Adipocyte (in vitro differentiated cells): ENCODE measurements at regions not wholly inside any gene's neighbourhood (a gene's known extent, or its start where the extent isn't known, plus 50 kb on each side); places are given as distances from the start of the nearest gene placed in this dataset.

Experiments used
- DNase-seq: peaks from one replicate; pipeline ENCODE4 v3.0.0-alpha.2; 2015; ENCODE audit warnings: low read depth
- H3K27me3 ChIP-seq: replicated peaks from 2 replicates; pipeline ENCODE4 v1.7.0; 2013; ENCODE audit warnings: mild to moderate bottlenecking, low read length, moderate library complexity; ENCODE audit not compliant: control insufficient read depth, insufficient read depth
- H3K36me3 ChIP-seq: 2 replicates; pipeline ENCODE4 v1.7.0; 2013; ENCODE audit warnings: low read length, mild to moderate bottlenecking, moderate library complexity; ENCODE audit not compliant: control insufficient read depth, insufficient read depth, severe bottlenecking
- H3K4me1 ChIP-seq: 2 replicates; pipeline ENCODE4 v1.7.0; 2013; ENCODE audit warnings: mild to moderate bottlenecking, low read length, moderate library complexity; ENCODE audit not compliant: control insufficient read depth, insufficient read depth
- H3K4me3 ChIP-seq: 2 replicates; pipeline ENCODE4 v1.7.0; 2013; ENCODE audit warnings: mild to moderate bottlenecking, low read length, moderate library complexity
- H3K9ac ChIP-seq: 2 replicates; pipeline ENCODE4 v1.7.0; 2013; ENCODE audit warnings: mild to moderate bottlenecking, low read length, moderate library complexity
- H3K9me3 ChIP-seq: 2 replicates; pipeline ENCODE4 v1.7.0; 2013; ENCODE audit warnings: mild to moderate bottlenecking, low read length, moderate library complexity; ENCODE audit not compliant: control insufficient read depth

- Histone ChIP-seq H3K9me3 (no peaks in the 10 kb centered on the region), H3K4me1 (peaks cover 5% of the 10 kb centered on the region), H3K9ac (no peak overlapping the region), H3K27me3 (no peaks in the 10 kb centered on the region), H3K36me3 (no peaks in the 10 kb centered on the region), H3K4me3 (no peak overlapping the region)
- no peak for DNase-seq
Observed at GRCh38 chr3:117489663-117490079, 780.1 kb downstream of the TUSC7 start.

GRCh38 chr3:117490716-117491115 is 781.1 kb downstream of the TUSC7 start:
- no peaks in the 10 kb centered on the region for H3K27me3 ChIP-seq
- no peak overlapping the region for H3K4me3 ChIP-seq
- no peaks in the 10 kb centered on the region for H3K9me3 ChIP-seq
- no peaks in the 10 kb centered on the region for H3K36me3 ChIP-seq
- no peak for DNase-seq
- H3K4me1 ChIP-seq: peaks cover 5% of the 10 kb centered on the region
- H3K9ac ChIP-seq: no peak overlapping the region

- no peaks in the 10 kb centered on the region for H3K9me3 ChIP-seq
- no peak overlapping the region for H3K9ac ChIP-seq
- DNase-seq: no peak
Observed at GRCh38 chr3:117495620-117496019, 786.0 kb downstream of the TUSC7 start.

GRCh38 chr3:117499189-117499870 is 789.8 kb downstream of the TUSC7 start:
- Histone ChIP-seq H3K4me3 (no peak overlapping the region), H3K9me3 (no peaks in the 10 kb centered on the region), H3K4me1 (no peaks in the 10 kb centered on the region), H3K9ac (no peak overlapping the region), H3K36me3 (no peaks in the 10 kb centered on the region), H3K27me3 (no peaks in the 10 kb centered on the region)
- DNase-seq: peak; percentile 33

More at GRCh38 chr3:117495620-117496019, 786.0 kb downstream of the TUSC7 start:
- H3K36me3 ChIP-seq: no peaks in the 10 kb centered on the region
- H3K27me3 ChIP-seq: no peaks in the 10 kb centered on the region
- H3K4me3 ChIP-seq: no peak overlapping the region
- H3K4me1 ChIP-seq: peaks cover under 1% of the 10 kb centered on the region

GRCh38 chr3:117507958-117508357 is 798.4 kb downstream of the TUSC7 start:
- H3K9me3 ChIP-seq: no peaks in the 10 kb centered on the region
- peaks cover 20% of the 10 kb centered on the region for H3K4me1 ChIP-seq
- no peaks in the 10 kb centered on the region for H3K36me3 ChIP-seq
- no peak for DNase-seq
- no peak overlapping the region for H3K9ac ChIP-seq
- H3K27me3 ChIP-seq: no peaks in the 10 kb centered on the region
- H3K4me3 ChIP-seq: no peak overlapping the region

GRCh38 chr3:117509858-117510257 is 800.3 kb downstream of the TUSC7 start:
- H3K4me1 ChIP-seq: peaks cover 23% of the 10 kb centered on the region
- H3K27me3 ChIP-seq: no peaks in the 10 kb centered on the region

GRCh38 chr3:117510396-117510795 is 800.8 kb downstream of the TUSC7 start:
- Histone ChIP-seq H3K27me3 (no peaks in the 10 kb centered on the region), H3K4me3 (no peak overlapping the region), H3K9ac (no peak overlapping the region), H3K36me3 (no peaks in the 10 kb centered on the region), H3K9me3 (no peaks in the 10 kb centered on the region), H3K4me1 (peaks cover 23% of the 10 kb centered on the region)
- peak; percentile 16 for DNase-seq

More at GRCh38 chr3:117509858-117510257, 800.3 kb downstream of the TUSC7 start:
- Histone ChIP-seq H3K36me3 (no peaks in the 10 kb centered on the region), H3K4me3 (no peak overlapping the region), H3K9ac (no peak overlapping the region), H3K9me3 (no peaks in the 10 kb centered on the region)
- DNase-seq: no peak

- Histone ChIP-seq H3K27me3 (no peaks in the 10 kb centered on the region), H3K9ac (no peak overlapping the region), H3K9me3 (no peaks in the 10 kb centered on the region), H3K4me3 (no peak overlapping the region), H3K36me3 (no peaks in the 10 kb centered on the region), H3K4me1 (peaks cover 23% of the 10 kb centered on the region)
- DNase-seq: peak; percentile 20
Observed at GRCh38 chr3:117512975-117513374, 803.4 kb downstream of the TUSC7 start.

GRCh38 chr3:117515309-117515708 is 805.7 kb downstream of the TUSC7 start:
- DNase-seq: no peak
- Histone ChIP-seq H3K4me1 (peaks cover 25% of the 10 kb centered on the region), H3K4me3 (no peak overlapping the region), H3K9ac (no peak overlapping the region), H3K9me3 (no peaks in the 10 kb centered on the region), H3K36me3 (no peaks in the 10 kb centered on the region), H3K27me3 (no peaks in the 10 kb centered on the region)

GRCh38 chr3:117518364-117518763 is 808.8 kb downstream of the TUSC7 start:
- peaks cover 8% of the 10 kb centered on the region for H3K4me1 ChIP-seq
- H3K9me3 ChIP-seq: no peaks in the 10 kb centered on the region

GRCh38 chr3:117519776-117520175 is 810.2 kb downstream of the TUSC7 start:
- Histone ChIP-seq H3K9me3 (no peaks in the 10 kb centered on the region), H3K27me3 (no peaks in the 10 kb centered on the region), H3K9ac (no peak overlapping the region), H3K36me3 (no peaks in the 10 kb centered on the region), H3K4me3 (no peak overlapping the region), H3K4me1 (peaks cover 11% of the 10 kb centered on the region)
- no peak for DNase-seq

More at GRCh38 chr3:117518364-117518763, 808.8 kb downstream of the TUSC7 start:
- no peaks in the 10 kb centered on the region for H3K27me3 ChIP-seq
- H3K36me3 ChIP-seq: no peaks in the 10 kb centered on the region
- H3K9ac ChIP-seq: no peak overlapping the region
- no peak overlapping the region for H3K4me3 ChIP-seq
- DNase-seq: no peak

- H3K27me3 ChIP-seq: no peaks in the 10 kb centered on the region
- DNase-seq: no peak
- H3K9ac ChIP-seq: no peak overlapping the region
- no peaks in the 10 kb centered on the region for H3K36me3 ChIP-seq
- no peaks in the 10 kb centered on the region for H3K9me3 ChIP-seq
- H3K4me1 ChIP-seq: peaks cover 14% of the 10 kb centered on the region
- no peak overlapping the region for H3K4me3 ChIP-seq
Observed at GRCh38 chr3:117520582-117520981, 811.0 kb downstream of the TUSC7 start.
